ENCODE measurements at regions not wholly inside any gene's neighbourhood (a gene's known extent, or its start where the extent isn't known, plus 50 kb on each side); places are given as distances from the start of the nearest gene placed in this dataset.

DNA sequence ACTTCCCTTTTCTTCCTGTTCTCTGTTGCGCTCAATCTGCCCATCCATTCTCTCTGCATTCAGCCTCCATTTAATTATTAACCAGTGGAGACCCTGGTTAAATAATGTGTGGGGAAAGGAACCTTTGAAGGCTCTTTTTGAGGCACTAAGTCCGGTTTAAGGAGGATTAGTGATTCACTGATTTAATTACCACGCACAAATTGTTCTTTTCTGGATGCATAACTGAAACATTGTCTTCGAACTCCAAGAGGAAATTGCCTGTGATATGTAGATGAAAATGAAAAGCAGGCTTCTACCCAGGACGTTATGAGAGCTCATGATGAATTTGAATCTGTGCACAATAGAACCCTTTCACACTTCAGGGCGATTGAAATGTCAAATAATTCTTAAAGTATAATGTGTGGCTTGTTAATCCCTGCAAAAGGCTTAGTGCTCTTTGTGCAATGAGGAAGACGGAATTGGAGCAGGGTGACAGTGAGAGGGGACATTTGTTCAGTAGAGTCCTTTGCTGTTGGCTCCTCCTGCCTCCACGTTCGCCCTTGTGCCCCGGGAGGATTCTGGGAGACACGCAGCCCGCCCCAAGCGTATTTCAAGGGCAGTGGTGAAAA, 51.1 kb upstream of the ZNF236 start:
- no peak for DNase-seq

DNA sequence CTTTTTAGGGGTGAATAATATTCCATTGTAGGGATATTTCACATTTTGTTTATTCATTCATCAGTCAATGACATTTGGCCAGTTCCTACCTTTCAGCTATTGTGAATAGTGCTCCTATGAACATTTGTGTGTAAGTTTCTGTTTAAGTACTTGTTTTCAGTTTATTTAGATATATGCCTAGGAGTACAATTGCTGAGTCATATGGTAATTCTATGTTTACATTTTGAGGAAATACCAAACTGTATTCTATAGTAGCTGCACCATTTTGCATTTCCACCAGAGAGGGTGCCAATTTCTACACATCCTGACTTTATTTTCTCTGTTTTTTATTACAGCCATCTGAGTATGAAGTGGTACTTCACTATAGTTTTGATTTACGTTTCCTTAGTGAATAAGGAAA, 54.4 kb upstream of the ZNF236 start:
- DNase-seq, result no peak

DNA sequence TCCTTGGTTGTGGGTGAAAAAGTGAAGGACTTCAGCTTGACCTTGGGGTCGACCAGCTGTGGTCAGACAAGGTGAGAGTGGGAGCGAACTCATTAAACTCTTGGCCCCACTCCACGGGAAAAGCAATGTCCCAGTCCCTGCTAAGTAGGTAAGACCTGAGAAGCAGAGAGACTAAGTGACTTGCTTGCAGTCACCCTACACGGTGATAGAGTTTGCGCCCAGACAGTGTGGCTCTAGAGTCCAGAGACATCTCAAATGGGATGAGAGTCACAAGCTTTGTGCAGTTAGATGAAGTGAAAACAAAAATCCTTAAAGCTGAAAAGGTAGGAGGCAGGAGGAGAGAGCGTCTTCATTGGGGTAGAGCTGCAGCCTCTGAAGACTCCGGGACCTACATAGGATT, 55.9 kb upstream of the ZNF236 start:
- DNase-seq, result no peak

DNA sequence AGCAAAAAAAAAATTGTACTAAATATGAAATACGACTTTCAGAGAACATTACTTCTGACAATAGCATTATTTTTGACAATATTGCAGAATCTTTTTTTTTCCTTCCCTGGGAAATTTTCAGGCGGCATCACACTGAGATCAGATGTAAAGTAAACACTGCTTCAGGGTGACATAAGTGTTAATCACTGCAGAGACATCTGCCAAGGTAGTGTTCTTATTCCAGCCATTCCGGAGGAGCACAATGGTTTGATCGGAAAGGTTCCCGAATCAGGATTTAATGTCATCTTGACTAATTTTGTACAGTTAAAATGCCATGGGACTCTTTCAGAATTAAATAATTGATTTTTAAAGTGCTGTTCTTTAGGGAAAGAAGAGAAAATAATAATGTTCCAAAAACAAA, 56.7 kb upstream of the ZNF236 start:
- no peak for DNase-seq

DNA sequence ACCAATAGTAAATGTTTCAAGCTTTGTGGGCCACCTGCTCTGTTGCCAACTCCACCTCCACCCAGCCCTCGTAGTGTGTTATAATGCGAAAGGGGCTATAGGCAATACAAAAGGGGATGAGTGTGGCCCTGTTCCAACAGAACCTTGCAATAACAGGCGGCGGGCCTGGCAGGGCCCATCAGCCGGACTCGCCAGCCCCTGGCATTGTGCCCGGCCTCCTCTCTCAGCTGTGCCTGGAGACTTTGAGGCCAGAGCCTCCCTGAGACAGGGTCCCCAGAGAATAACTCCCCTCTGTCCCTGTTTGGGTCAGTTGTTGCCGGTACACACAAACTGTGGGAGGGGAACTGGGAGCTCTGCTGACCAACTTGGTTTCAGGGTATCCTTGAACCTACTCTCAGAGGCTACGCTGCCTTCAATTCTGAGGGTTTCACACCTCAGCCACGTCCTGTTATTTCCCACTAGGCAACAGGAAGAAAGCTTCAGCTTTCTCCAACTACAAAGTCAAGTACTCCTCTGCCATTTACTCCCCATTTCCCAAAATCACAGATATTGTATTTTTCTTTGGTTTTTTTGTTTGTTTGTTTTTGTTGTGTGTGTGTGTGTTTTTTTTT, 58.0 kb upstream of the ZNF236 start:
- DNase-seq, result no peak

DNA sequence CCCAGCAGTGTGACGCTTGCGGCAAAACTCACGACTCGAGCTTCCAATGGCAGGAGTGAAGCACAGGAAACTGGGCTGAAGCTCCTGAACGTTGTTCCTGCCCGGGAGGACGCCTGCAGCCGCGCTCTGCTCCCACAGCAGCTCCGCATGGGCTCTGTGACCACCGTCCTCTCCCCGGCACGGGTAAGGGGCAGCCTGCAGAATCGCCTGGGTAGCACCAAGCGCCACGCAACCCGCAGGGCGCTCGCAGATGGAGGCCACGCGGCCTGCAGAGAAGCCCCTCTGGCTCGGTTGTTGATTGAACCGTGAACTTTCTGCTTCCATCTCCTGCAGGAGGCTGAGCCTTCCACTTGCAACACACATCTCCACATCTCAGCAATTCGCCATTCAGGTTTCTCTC, 63.3 kb upstream of the ZNF236 start:
- DNase-seq, result no peak

DNA sequence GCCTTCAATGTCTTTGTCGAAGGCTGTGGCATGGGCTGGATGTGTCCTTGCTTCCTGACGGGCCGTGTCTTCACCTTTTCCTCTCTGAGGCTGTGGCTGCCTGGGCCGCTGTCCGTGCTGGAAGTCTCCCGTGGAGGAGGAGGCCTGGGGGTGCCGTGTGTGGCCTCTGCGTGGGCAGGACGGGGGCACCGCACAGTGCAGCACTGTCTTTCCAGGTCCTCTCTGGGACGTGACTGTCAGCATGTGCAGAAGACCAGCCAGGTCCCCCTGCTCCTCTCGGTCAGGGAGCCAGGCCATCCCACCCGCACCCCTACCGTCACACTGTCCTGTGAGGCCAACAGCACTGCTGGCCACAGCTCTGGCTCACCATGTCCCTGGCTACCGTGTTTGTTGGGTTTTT, 64.4 kb upstream of the ZNF236 start:
- DNase-seq, result no peak

DNA sequence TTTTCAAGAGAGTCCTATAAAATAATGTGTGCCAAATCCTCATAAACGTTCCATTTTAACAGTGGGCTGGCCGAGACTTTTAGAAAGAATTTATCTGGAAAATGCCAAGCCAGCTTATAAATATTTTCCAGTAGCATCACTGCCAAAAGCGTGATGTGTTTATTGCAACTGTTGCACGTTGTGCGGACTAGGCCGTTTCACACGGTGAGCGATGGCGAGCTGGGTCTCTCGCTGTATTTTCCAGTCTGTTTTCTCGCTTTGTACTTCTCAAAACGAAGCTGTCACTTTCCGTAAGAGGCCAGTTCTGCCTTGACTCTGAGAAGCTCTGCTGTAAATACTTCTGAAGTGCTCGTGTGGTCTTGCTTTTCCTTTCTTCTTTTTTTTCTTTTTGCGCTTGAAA, 65.0 kb upstream of the ZNF236 start:
- DNase-seq, result no peak

DNA sequence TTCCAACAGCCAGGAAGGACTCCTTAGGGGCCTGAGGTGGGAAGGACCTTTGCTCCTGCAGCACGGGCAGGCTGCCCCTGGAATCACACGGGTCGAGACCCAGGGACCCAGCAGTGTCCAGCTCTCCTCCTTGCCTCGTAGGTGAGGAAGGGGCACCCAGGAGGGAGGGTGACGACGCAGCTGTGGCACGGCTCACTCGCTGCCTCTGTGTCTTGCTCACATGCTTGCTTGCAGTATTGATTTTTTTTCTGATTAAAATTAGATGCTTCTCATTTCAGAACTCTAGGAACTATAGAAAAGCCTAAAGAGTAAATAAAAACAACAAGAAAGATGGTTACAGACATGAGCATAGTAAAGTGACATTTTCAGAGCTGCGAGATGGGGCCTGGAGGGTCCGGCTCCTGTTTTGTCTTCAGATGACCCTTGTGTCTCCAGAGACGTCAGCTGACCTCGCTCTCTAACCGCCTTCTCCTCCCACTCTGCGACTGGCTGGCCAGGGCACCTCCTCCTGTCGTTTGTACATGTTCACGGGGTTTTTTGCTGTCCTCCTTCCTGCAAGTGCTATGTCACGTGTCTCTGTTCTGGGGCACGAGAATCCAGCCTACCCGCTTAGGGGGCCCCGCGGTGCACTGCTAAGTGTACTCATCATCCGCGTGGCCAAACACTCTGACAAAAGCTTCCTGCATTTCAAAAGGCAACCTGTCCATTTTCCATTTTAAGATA, 65.7 kb upstream of the ZNF236 start:
- DNase-seq, result no peak

DNA sequence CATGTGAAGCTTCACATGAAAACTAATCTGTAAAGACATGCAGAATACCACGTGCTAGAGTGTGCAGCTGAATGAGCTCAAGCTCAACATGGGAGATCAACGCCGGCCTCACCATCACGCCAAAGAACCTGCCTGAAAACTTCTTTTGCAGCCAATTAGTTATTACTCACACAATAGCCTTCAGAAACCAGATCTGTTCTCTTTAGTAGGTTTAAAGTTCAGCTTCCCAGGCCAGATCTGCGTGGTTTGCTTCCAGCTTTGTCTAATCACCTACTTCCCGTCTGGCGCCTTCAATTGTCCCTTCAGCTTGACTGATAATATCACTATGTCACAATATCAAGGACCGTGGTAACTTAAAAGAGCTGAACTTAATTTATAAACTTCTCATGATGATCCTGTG, 68.0 kb upstream of the ZNF236 start:
- DNase-seq, result no peak

DNA sequence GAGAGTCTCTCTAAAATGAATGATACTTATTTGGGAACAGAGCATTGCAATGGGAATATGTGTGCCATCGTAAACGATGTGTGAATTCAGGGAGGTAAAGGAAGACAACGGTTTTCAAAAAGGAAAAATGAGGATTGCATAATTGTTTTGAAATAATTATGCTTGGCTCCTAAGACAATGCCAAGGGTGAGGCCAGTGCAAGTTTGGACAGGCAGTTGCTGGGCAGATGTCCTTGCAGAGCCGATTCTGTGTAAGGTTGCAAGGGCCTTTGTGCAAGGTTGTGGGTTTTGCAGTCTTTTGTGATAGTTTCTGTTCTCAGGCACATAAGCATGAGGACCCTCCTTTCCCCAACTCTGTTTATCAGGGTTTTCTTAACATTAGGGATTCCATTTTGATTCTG, 70.0 kb upstream of the ZNF236 start:
- DNase-seq, result no peak

DNA sequence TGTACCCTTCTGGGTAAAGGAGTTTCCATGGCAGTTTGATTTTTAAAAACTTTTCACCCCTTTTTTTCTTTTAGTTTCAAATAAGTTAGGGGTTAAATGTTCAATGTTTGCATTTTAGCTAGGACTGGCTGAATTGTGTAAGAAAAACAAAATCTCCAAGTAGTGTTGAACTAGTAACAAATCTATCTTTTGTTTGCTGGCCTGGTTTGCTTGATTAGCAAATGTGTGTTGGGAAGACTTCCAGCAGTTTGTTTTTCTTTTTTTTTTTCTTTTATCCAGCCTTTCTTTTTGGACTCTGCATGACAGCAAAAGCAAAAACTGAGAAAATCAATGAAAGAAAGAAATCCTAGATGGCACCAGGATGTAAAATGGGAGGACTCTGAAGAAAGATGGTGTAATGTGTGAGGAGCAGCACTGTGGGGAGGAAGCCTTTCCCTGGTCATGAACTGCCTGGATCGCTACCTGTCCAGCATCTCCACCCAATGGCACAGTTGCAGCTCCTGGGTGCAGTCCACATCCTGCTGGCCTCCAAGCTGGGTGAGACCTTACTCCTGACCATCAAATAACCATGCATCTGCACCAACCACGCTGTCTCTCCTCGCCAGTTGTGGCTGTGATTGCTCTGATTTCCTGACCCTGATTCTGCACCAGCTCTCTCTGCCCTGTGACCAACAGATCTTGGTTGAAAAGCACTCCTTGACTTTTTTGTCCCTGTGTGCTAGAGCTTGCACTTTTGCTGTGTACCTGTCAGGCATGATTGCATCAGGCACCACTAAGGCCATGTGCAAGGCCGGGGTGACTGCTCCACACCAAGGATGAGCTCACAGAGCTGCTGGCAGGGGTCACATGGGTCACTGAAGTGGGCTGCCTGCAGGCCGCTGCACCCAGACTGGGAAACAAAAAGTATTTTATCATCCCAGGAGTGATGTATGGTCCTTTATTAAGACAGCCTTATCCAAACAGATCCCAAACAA, 71.2 kb upstream of the ZNF236 start:
- DNase-seq, result no peak

DNA sequence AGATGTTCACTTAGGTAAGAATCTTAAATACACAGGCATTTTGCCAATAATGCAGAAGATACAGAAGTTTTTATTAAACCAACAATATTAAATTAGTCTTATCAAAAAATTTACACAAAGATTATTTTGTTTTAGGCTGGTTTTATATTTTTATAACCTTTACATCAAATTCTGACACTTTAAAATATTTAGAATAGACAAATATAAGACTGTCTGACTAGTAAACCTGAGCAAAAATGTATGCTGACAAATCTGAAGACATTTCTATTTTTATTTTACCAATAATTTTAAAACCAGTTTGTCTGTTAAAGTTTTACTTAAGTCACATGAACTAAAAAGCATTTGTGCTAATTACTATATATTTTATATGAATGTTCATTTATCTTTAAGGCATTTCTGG, 72.1 kb upstream of the ZNF236 start:
- DNase-seq, result no peak

DNA sequence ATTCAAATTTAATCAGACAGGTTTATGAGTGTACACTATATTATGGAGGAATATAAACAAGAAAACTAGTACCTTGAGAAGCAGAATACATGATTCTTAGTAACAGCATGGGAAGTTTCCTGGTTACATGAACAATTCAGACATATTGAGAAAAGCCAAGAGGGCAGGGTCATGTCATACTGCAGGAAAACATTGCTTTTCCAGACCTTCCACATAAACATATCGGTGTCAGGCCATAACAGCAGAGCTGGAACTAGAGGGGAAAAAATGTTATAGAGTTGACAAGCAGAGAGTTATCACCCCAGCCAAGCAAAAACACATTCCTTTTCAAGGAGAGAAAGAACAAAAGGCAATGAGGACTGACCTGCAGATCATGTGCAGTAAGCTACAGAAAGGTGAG, 74.7 kb upstream of the ZNF236 start:
- DNase-seq, result no peak

DNA sequence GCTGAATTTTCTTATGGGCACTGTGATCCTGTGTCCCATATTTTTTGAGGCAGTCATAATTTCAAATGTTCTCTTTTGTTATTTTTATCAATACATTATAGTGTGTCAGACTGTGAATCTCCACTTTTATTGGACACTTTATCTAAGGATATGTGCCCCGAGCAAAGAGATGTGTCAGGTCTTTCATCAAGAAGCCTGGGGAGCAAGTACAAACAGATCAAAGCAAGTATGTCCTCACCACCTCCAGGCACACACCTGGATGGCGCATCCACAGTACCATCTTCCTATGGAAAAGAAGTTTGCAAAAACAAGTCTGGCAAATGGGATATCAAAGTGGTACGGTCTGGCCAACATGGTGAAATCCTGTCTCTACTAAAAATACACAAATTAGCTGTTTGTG, 81.0 kb upstream of the ZNF236 start:
- DNase-seq, result no peak

DNA sequence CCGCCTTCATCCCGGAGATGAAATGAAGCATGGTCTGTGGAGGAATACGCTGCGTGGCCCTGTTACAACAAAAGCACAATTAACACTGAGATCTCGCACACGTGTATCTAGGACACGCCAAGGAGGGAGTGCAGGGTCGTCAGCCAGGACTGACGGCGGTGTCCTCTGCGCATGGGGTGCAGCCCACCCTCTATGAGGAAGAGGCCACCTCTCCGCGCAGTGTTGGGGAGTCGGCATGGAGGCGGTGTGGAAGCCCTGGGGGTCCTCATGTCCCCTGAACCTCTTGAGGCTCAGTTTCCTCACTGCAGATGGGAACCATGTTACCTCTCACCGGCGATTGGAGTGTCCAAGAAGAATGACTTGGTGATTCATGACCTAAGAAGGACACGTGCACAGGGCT, 86.0 kb upstream of the ZNF236 start:
- no peak for DNase-seq

DNA sequence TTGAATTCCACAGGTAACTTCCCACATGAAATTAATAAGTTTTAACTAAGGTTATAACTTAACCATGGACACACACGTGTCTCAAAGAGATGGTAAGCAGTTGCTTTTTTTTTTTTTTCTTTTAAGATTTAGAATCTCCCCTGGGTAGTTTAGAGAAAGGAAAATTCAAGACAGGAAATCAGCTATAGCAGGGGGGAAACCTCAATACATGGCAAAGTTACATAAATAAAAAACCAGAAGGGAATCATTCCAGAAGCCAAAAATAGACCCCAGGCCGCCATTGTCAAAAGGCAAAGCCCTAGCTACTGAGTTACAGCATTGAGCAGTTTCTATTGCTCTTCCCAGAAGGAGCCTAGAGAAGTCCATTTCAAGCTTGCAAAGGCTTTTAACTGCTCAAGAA, 91.5 kb upstream of the ZNF236 start:
- DNase-seq, result no peak

DNA sequence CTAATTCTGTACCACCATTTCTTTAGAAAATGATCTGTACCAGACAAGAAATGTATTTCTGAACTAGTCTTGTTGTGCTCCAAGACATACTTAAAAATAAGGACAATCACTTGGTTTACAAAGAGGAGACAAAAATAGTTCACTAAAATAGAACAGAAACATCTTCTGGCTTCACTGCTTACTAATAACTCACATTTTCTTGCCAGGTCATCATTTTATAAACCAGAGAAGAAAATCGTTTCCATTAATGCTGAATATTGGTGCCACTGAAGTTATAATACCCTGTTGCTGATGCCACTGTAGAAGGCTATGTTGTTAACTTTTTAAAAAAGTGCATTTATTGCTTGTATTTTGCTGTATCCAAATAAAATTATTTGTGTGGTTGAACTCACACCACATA, 94.8 kb upstream of the ZNF236 start:
- DNase-seq, result no peak

DNA sequence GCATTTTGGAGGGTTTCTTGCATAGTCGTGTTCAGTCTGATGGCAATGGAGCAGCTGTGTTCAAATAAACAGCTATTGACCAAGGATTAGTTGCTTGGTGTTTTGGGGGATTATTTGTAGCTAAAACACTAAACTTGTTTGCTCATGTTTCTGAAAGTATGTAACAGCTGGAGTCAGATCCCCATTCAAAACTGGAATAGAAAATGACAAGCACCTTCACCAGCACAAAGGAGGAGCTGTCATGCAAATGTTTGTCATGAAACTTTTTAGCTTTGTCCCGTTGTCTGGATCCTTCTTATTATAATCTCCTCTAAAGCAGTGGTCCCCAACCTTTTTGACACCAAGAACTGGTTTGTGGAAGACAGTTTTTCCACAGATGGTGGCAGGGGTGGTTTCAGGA, 96.9 kb upstream of the ZNF236 start:
- DNase-seq, result no peak

DNA sequence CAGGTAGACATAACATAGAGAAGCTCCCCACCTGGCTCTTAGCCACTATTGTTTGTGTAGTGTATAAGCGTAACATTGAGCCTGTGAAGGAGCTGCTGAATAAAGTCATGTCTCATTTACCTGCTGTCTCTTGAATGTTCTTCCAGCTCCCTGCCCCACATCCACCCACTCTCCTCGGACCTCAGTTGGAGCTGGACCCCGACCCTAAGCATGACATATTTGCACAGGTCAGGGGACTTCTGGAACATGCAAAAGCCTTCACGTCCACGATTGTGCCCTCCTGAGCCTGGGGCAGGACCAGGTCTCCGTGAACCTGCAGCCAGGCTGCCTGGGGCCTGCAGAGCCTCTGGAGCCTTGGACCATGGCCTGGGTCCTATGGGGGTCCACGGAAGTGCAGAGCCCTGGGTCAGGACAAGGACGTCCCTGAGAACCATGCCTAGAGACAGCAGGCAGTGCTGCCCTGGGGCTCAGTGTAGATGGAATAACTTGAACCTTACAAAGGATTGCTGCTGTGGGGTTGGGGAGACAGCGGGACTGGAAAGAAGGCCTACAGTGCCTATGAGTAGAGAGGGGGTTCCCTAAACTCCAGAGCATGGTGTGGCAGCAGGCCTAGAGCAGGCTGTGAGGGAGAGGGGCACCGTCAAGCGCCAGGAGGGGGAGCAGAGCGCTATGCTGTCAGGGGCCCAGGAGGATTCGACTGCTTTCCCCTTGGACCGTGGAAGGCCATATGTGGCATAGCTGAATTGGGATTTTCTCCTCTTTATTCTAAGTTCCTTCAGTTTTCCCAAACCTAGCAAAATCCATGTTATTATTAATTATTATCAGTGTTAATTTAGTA, 99.9 kb upstream of the ZNF236 start:
- no peak for DNase-seq

DNA sequence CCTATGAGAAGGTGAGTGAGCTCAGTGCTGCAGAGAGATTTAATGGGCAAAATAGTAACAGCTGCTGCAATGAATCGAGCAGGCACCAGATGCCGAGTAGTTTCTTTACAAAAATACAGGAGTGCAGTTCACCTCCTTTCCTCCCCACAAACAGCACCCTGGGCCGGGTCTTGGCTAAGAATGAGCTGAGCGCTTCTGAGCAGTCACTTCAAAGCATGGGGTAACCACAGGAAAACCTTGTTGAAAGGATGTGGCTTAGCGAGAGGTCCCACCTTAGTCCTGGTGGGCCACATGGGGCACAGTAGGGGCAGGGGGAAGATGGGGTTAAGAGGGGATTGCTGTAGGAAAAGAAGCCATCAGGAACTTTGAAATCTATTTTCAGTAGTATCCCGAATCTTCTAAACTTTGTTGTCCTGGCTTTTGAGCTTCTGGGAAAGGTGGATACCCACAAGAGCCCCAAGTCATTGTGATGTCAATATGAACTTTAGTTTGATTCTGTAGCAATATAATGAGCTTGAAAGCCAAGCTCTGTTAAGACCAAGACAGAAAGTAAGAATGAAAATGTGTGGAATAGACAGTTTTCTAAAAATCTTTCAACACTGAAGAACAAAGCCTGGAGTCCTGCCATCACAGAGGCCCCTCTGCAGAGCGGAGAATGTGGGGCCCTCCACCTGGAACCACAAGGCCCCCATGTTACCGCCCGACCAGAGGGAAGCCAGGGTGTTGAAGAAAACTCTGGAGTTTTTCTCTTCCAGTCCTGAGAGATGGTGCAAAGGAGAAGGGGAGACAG, 101.0 kb upstream of the ZNF236 start:
- no peak for DNase-seq

DNA sequence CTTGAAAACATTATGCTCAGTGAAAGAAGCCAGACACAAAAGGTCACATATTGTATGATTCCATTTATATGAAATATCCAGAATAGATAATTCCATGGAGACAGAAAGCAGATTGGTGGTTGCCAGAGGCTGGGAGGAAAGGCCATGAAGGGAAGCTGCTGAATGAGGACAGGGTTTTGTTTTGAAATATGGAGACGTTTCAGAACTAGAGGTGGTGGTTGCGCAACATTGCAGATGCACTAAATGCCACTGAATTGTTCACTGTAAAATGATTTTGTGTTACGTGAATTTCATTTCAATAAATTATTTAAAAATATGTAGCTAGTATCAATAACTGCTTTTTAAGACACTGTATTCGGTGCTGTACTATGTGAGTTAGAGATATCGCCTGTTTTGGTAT, 101.7 kb upstream of the ZNF236 start:
- no peak for DNase-seq

All from T1000 (cell line).